HL-60/S4 treated with retinoic acid at 250 ng/mL for 4 days and 3 days (cell line): ENCODE measurements at regions not wholly inside any gene's neighbourhood (a gene's known extent, or its start where the extent isn't known, plus 50 kb on each side); places are given as distances from the start of the nearest gene placed in this dataset.

Experiments used
- in situ Hi-C: fragments of 300-500 bp; cut with MboI; formaldehyde crosslinking; loops from 2 replicates; pipeline ENCODE4 v1.7.0; 2022; ENCODE audit warnings: low sequenced_read_pairs

- in situ Hi-C loops: no loop called here
Observed at GRCh38 chr2:20150110-20150706, 74.7 kb downstream of the SDC1 start.

- in situ Hi-C loops: no loop called here
Observed at GRCh38 chr2:20149703-20150030, 75.3 kb downstream of the SDC1 start.

GRCh38 chr2:20148923-20149702 is 75.8 kb downstream of the SDC1 start:
- in situ Hi-C loops: no loop called here

GRCh38 chr2:20148426-20148922 is 76.5 kb downstream of the SDC1 start:
- in situ Hi-C loops: no loop called here

GRCh38 chr2:20147351-20147750 is 77.6 kb downstream of the SDC1 start:
- in situ Hi-C loops: no loop called here

GRCh38 chr2:20146401-20146800 is 78.5 kb downstream of the SDC1 start:
- in situ Hi-C loops: no loop called here

GRCh38 chr2:20145497-20146193 is 79.3 kb downstream of the SDC1 start:
- in situ Hi-C loops: no loop called here

GRCh38 chr2:20144861-20145260 is 80.1 kb downstream of the SDC1 start:
- in situ Hi-C loops: no loop called here

- in situ Hi-C loops: no loop called here
Observed at GRCh38 chr2:20144196-20144595, 80.7 kb downstream of the SDC1 start.

- in situ Hi-C loops: no loop called here
Observed at GRCh38 chr2:20143263-20143662, 81.7 kb downstream of the SDC1 start.

- in situ Hi-C loops: no loop called here
Observed at GRCh38 chr2:20141806-20142205, 83.1 kb downstream of the SDC1 start.

GRCh38 chr2:20141056-20141762 is 83.7 kb downstream of the SDC1 start:
- in situ Hi-C loops: no loop called here

- in situ Hi-C loops: no loop called here
Observed at GRCh38 chr2:20140321-20141055, 84.4 kb downstream of the SDC1 start.

GRCh38 chr2:20139407-20140172 is 85.3 kb downstream of the SDC1 start:
- in situ Hi-C loops: loop anchor here (5.0 kb wide), 1 partner anchor 48 kb away; no protein-coding TSS in a partner anchor

- in situ Hi-C loops: loop anchor here (5.0 kb wide), 1 partner anchor 49 kb away; no protein-coding TSS in a partner anchor
Observed at GRCh38 chr2:20138696-20139095, 86.2 kb downstream of the SDC1 start.

- in situ Hi-C loops: loop anchor here (5.0 kb wide), 1 partner anchor 49 kb away; no protein-coding TSS in a partner anchor
Observed at GRCh38 chr2:20137884-20138283, 86.5 kb upstream of the LAPTM4A start.

- in situ Hi-C loops: loop anchor here (5.0 kb wide), 1 partner anchor 50 kb away; no protein-coding TSS in a partner anchor
Observed at GRCh38 chr2:20137131-20137571, 85.7 kb upstream of the LAPTM4A start.

- in situ Hi-C loops: loop anchor here (5.0 kb wide), 1 partner anchor 51 kb away; no protein-coding TSS in a partner anchor
Observed at GRCh38 chr2:20136149-20136548, 84.7 kb upstream of the LAPTM4A start.

GRCh38 chr2:20135631-20136050 is 84.2 kb upstream of the LAPTM4A start:
- in situ Hi-C loops: loop anchor here (5.0 kb wide), 1 partner anchor 52 kb away; no protein-coding TSS in a partner anchor
